GM18951 (cell line): ENCODE measurements at regions not wholly inside any gene's neighbourhood (a gene's known extent, or its start where the extent isn't known, plus 50 kb on each side); places are given as distances from the start of the nearest gene placed in this dataset.

Experiments
- POLR2A ChIP-seq: IDR thresholded peaks from 4 replicates; pipeline ENCODE4 v1.6.1; 2011; ENCODE audit warnings: mild to moderate bottlenecking; ENCODE audit not compliant: insufficient read length, insufficient read depth; ENCODE audit errors: extremely low read depth
- in situ Hi-C: fragments of 300-500 bp; cut with MboI; formaldehyde crosslinking; loops from one replicate; pipeline ENCODE4 v1.12.0; 2022; ENCODE audit warnings: low sequenced_read_pairs, mixed read lengths, inconsistent platforms; ENCODE audit not compliant: unreplicated experiment

- in situ Hi-C loops = no loop called here
- no peak for TF ChIP-seq POLR2A
Observed at GRCh38 chr9:90055226-90055625, 450.4 kb downstream of the GADD45G start.

- in situ Hi-C loops = no loop called here
- TF ChIP-seq POLR2A = no peak
Observed at GRCh38 chr9:90057361-90057760, 452.5 kb downstream of the GADD45G start.

- in situ Hi-C loops = no loop called here
- TF ChIP-seq POLR2A = no peak
Observed at GRCh38 chr9:90058182-90058763, 453.5 kb downstream of the GADD45G start.

GRCh38 chr9:90059436-90059835 lies 454.6 kb downstream of the GADD45G start:
- no peak for TF ChIP-seq POLR2A
- in situ Hi-C loops = no loop called here

GRCh38 chr9:90060256-90060655 lies 455.4 kb downstream of the GADD45G start:
- in situ Hi-C loops = no loop called here

GRCh38 chr9:90061187-90061586 lies 456.4 kb downstream of the GADD45G start:
- in situ Hi-C loops = no loop called here
- TF ChIP-seq POLR2A = no peak

More at GRCh38 chr9:90060256-90060655, 455.4 kb downstream of the GADD45G start:
- TF ChIP-seq POLR2A = no peak

GRCh38 chr9:90062982-90063381 lies 458.2 kb downstream of the GADD45G start:
- no peak for TF ChIP-seq POLR2A
- in situ Hi-C loops = no loop called here

GRCh38 chr9:90064248-90064647 lies 459.4 kb downstream of the GADD45G start:
- TF ChIP-seq POLR2A = no peak
- in situ Hi-C loops = no loop called here

- no peak for TF ChIP-seq POLR2A
- in situ Hi-C loops = no loop called here
Observed at GRCh38 chr9:90064971-90065370, 460.2 kb downstream of the GADD45G start.

- TF ChIP-seq POLR2A = no peak
- in situ Hi-C loops = no loop called here
Observed at GRCh38 chr9:90065851-90066250, 461.0 kb downstream of the GADD45G start.

GRCh38 chr9:90069085-90069484 lies 464.3 kb downstream of the GADD45G start:
- in situ Hi-C loops = no loop called here
- TF ChIP-seq POLR2A = no peak

GRCh38 chr9:90070056-90070455 lies 465.2 kb downstream of the GADD45G start:
- in situ Hi-C loops = no loop called here
- no peak for TF ChIP-seq POLR2A

- in situ Hi-C loops = no loop called here
- no peak for TF ChIP-seq POLR2A
Observed at GRCh38 chr9:90070469-90070868, 465.7 kb downstream of the GADD45G start.

GRCh38 chr9:90070931-90071660 lies 466.3 kb downstream of the GADD45G start:
- no peak for TF ChIP-seq POLR2A
- in situ Hi-C loops = no loop called here
